Right hindlimb (tissue), 1 donor: ENCODE measurements at regions not wholly inside any gene's neighbourhood (a gene's known extent, or its start where the extent isn't known, plus 50 kb on each side); places are given as distances from the start of the nearest gene placed in this dataset.

Experiments
- DNase-seq: peaks from one replicate; pipeline ENCODE4 v3.0.0-alpha.2; 2018

DNA sequence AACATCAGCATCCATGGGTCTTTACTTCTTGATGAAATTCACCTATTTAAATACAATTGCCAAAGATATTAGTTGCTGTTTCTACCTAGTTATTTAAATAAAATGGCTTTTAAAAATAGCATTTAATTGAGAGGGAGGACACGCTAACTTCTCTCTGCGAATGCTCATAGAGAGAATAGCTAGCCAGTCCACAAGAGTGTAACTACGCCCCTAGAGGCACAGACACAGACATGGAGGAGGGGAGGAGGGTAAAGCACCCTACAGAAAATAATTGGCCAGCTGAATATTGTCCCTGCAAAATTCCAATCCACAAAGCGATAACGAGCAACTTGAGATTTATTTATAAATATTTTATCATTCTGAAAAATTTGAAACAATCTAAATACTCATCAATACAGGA lies 97.0 kb upstream of the PAPOLG start:
- no peak for DNase-seq

DNA sequence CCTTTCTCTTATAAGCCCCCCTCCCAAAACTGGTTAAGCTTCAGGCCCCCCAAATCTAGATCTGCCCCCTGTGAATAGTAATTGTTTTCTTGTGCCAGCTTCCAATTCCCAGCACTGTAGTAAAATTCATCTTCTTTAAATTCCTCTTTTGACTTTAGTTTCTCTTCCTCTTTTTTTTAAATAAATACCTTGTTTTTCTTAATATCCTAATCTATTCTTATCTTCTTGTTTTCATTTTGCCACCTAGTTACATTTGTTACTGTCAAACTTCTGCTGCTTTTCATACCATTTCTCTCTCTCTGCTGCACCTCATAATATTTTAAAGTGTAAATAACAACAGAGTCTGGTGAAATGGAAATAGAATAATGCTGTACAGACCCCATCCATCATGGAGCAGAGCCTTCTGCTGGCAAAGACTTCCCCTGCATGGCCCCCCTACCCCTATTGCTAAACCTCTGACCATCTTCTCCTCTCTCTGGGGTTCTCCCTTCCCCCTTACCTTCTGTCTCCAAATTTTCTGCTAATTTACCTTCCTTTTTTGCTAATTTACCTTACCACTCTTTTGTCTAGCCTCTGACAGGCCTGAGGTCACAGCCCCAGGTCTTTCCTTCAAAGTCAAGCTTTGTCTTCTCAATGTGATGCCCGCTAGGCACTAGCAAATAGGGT lies 94.9 kb upstream of the PAPOLG start:
- no peak for DNase-seq

GRCh38 chr2:60662781-60663180 lies 93.3 kb upstream of the PAPOLG start:
- no peak for DNase-seq

GRCh38 chr2:60671966-60672365 lies 84.1 kb upstream of the PAPOLG start:
- DNase-seq = no peak

DNA sequence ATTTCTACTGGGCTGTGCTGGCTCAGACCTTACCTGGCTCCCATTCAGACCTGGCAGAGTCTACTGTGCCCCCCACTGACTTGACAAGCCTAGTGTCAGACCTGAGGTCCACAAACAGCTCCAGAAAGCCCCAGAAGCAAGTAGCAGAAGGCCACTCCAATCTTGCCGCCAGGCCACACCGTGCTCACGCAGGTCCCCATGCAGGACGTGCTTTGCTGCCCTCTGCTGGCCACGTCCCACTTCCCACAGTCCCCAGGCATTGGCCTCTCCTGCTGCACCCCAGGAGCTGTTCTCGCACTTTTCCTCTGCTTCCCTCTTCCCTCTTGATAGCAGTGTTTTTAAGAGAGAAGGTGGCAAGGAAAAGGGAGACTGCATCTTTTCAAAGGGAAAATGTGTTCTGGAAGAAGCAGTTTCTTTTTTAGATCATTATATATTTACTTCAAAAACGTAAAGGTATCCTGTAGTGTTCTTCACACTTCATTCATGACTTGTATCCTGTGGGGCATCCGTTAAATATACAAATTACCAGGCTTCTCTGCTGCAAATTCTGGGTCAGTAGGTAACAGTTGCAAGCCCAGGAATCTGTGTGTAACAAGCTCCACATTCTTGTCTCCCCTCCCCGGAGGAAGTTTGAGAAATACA lies 81.4 kb upstream of the PAPOLG start:
- DNase-seq = peak; percentile 84

DNA sequence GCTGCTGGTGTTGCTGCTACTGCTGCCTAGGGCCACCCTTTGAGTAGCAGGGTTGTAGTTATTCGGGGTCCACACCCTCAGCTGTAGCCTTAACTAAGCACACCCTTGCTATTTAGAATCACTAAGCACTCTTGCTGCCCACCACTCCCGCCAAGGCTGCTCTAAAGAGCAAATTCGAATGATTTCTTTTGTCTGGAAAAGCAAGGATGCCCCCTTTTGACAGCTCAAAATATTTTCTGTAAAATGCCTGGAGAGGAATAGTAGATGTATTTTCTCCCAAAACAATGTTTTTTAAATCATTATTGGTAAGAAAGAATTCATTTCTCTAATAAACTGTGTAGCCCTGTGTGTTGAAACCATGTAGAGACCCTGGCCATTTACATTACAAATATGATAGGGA lies 80.8 kb upstream of the PAPOLG start:
- DNase-seq = no peak

DNA sequence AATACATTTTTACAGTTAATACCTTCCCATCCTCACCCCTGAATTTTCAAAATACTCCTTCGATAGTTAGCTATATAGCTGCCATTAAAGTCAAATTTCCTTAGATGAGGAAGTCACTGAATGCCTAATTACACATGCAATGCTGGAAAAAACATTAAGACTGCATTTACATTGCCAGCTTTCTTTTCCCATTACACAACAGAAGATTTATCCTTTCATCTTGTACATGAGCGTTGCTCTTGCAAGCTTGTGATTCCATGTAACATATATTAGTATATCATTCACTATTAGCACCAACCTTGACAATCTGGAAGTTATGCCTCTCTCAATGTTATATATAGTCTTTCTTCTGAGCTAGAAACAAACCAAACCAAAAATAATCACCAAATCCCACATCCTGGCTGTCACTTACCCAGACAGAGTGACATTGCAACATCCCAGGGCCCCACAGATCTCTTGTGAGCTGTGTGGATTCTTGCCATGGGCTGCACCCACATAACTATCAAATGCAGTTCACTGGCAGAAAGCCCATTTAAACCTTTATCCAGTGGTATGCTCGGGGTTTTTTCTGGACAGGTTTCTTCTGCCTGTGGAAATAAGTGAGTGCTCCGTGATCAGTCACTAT lies 79.2 kb upstream of the PAPOLG start:
- no peak for DNase-seq

- no peak for DNase-seq
Observed at GRCh38 chr2:60677356-60677755, 78.7 kb upstream of the PAPOLG start.

GRCh38 chr2:60678551-60678950 lies 77.5 kb upstream of the PAPOLG start:
- no peak for DNase-seq

GRCh38 chr2:60679036-60679780 lies 76.9 kb upstream of the PAPOLG start:
- peak; percentile 74 for DNase-seq

DNA sequence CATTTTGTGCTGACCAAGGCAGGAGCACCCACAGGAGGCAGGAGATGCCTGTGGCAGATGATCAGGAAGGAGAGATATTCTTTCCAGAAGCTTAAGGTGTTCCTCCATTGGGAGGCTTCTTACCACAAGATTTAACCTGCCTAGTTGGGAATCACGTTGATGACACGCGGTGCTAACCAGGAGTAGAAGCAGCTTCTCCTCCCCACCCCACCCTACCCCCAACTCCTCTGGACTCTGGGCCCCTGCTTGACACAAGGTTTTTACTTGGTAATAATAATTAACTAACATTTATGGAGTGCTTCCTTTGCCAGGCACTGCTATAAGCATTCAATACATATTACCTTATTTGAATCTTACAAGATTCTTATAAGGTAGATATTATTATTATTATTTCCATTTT lies 62.5 kb upstream of the PAPOLG start:
- no peak for DNase-seq

- no peak for DNase-seq
Observed at GRCh38 chr2:60695793-60696192, 60.3 kb upstream of the PAPOLG start.

DNA sequence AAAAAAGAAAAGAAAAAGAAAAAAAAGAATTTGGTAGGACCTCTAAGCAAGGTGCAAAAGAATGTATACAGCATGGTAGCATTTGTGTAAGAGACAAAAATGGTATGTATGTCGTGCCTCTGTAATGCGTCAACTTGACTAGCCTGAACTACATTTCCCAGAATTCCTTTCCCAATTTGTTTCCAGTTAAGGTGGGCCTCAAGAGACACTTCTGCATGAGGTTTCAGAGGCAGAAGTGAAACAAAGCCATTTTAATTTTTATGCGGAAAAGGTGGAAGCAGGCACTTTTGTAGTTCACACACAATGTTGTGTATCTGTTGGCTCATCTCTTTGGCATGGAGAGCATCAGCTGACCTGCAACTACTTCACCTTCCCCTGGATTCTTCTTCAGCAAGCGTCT lies 56.5 kb upstream of the PAPOLG start:
- DNase-seq = no peak

DNA sequence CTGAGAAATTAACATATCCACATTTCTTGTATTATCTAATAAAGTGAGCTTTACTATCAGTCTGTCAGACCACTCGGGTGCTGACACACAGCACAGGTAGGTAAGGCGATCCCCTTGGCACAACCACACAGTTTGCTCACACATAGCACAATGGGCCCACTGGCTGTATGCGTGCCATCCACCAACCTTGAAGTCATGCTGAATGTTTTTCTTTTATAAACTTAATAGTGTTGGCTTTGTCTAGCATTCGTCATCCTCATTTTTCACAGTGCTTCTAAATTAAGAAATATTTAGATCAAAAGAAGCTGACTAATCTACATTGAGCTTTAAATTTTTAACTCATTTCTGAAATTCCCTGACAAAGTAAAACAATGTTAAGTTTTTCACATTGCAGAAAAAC lies 50.0 kb upstream of the PAPOLG start:
- no peak for DNase-seq
